Liver (tissue), 8 donors: ENCODE measurements at regions not wholly inside any gene's neighbourhood (a gene's known extent, or its start where the extent isn't known, plus 50 kb on each side); places are given as distances from the start of the nearest gene placed in this dataset.

Experiments used
- DNase-seq: peaks from one replicate; pipeline ENCODE4 v3.0.0-alpha.2; 2017; ENCODE audit warnings: low spot score
- H3K27ac ChIP-seq, 2 donors: one replicate each; pipeline ENCODE4 v1.7.0; 2013; ENCODE audit warnings: inconsistent platforms in 2 of 2, low read length in 2 of 2, control low read depth in 1 of 2, low read depth in 1 of 2, mild to moderate bottlenecking in 1 of 2
- H3K27me3 ChIP-seq, 4 donors: one replicate each; pipeline versions ENCODE4 v1.6.1 to v1.7.0; 2013; ENCODE audit warnings: low read length in 3 of 4, inconsistent platforms in 1 of 4, mild to moderate bottlenecking in 1 of 4, moderate library complexity in 1 of 4; ENCODE audit not compliant: control insufficient read depth in 4 of 4, insufficient read depth in 4 of 4
- H3K36me3 ChIP-seq, 4 donors: one replicate each; pipeline versions ENCODE4 v1.6.1 to v1.7.0; 2013; ENCODE audit warnings: low read length in 3 of 4, mild to moderate bottlenecking in 3 of 4, low read depth in 1 of 4, moderate library complexity in 1 of 4; ENCODE audit not compliant: control insufficient read depth in 4 of 4, insufficient read depth in 3 of 4
- H3K4me1 ChIP-seq, 4 donors: one replicate each; pipeline versions ENCODE4 v1.6.1 to v1.7.0; 2013; ENCODE audit warnings: low read length in 3 of 4, mild to moderate bottlenecking in 3 of 4, moderate library complexity in 1 of 4; ENCODE audit not compliant: control insufficient read depth in 4 of 4, insufficient read depth in 4 of 4
- H3K4me3 ChIP-seq, 3 donors: one replicate each; pipeline versions ENCODE4 v1.6.1 to v1.7.0; 2013; ENCODE audit warnings: low read length in 3 of 3, control low read depth in 1 of 3, low read depth in 1 of 3, mild to moderate bottlenecking in 1 of 3
- H3K9ac ChIP-seq, 2 donors: one replicate each; pipeline ENCODE4 v1.7.0; 2013; ENCODE audit warnings: low read length in 2 of 2, mild to moderate bottlenecking in 2 of 2, moderate library complexity in 2 of 2, control low read depth in 1 of 2, low read depth in 1 of 2
- H3K9me3 ChIP-seq, 4 donors: one replicate each; pipeline versions ENCODE4 v1.6.1 to v1.7.0; 2013; ENCODE audit warnings: low read length in 3 of 4; ENCODE audit not compliant: control insufficient read depth in 4 of 4
- EGR1 ChIP-seq, 2 donors: IDR thresholded peaks; 2 replicates each; pipeline ENCODE4 v1.6.1; 2016 to 2018; ENCODE audit warnings: antibody characterized with exemption in 2 of 2, low read depth in 2 of 2
- FOXA1 ChIP-seq: IDR thresholded peaks from 2 replicates; pipeline ENCODE4 v1.6.1; 2016; ENCODE audit warnings: antibody characterized with exemption
- FOXA2 ChIP-seq: IDR thresholded peaks from 2 replicates; pipeline ENCODE4 v1.6.1; 2016; ENCODE audit warnings: antibody characterized with exemption
- GABPA ChIP-seq, 2 donors: IDR thresholded peaks in 1 of 2; conservative IDR thresholded peaks in 1 of 2; 2 replicates each; pipeline ENCODE4 v1.6.1; 2016; ENCODE audit warnings: antibody characterized with exemption in 2 of 2, mild to moderate bottlenecking in 1 of 2, moderate library complexity in 1 of 2
- HNF4A ChIP-seq, 2 donors: conservative IDR thresholded peaks; 2 replicates each; pipeline ENCODE4 v1.6.1; 2016; ENCODE audit warnings: antibody characterized with exemption in 2 of 2, mild to moderate bottlenecking in 2 of 2
- JUND ChIP-seq, 2 donors: IDR thresholded peaks; 2 replicates each; pipeline ENCODE4 v1.6.1; 2016; ENCODE audit warnings: antibody characterized with exemption in 2 of 2
- NR2F2 ChIP-seq: IDR thresholded peaks from 2 replicates; pipeline ENCODE4 v1.6.1; 2016; ENCODE audit warnings: antibody characterized with exemption
- RAD21 ChIP-seq, 2 donors: IDR thresholded peaks; 2 replicates each; pipeline ENCODE4 v1.6.1; 2016; ENCODE audit warnings: antibody characterized with exemption in 2 of 2, mild to moderate bottlenecking in 2 of 2
- SP1 ChIP-seq: IDR thresholded peaks from 2 replicates; pipeline ENCODE4 v1.6.1; 2018; ENCODE audit warnings: antibody characterized with exemption, mild to moderate bottlenecking
- TAF1 ChIP-seq: conservative IDR thresholded peaks from 2 replicates; pipeline ENCODE4 v1.6.1; 2016; ENCODE audit warnings: antibody characterized with exemption, mild to moderate bottlenecking
- YY1 ChIP-seq: IDR thresholded peaks from 2 replicates; pipeline ENCODE4 v1.6.1; 2016; ENCODE audit warnings: antibody characterized with exemption, mild to moderate bottlenecking
- WGBS: extraction: QIAGEN DNeasy Blood & Tissue Kit; methylation state at CpG from one replicate; pipeline ENCODE4 v1.1.7; 2013; 5-methylcytosine and 5-hydroxymethylcytosine counted together
- TF ChIP-seq, protein P1 (sequence below): IDR thresholded peaks from 2 replicates; pipeline ENCODE4 v1.6.1; 2016; ENCODE audit warnings: antibody characterized with exemption, mild to moderate bottlenecking
- TF ChIP-seq, protein P2 (sequence below): IDR thresholded peaks from 2 replicates; pipeline ENCODE4 v1.6.1; 2016; ENCODE audit warnings: antibody characterized with exemption
- TF ChIP-seq, protein P3 (sequence below): IDR thresholded peaks from 2 replicates; pipeline ENCODE4 v1.6.1; 2016; ENCODE audit warnings: antibody characterized with exemption
- TF ChIP-seq, protein P4 (sequence below): fragments of 150-350 bp; IDR thresholded peaks from 2 replicates; pipeline ENCODE4 v1.5.1; 2017; ENCODE audit warnings: improper control_type of control experiment, low read depth, low read length; ENCODE audit not compliant: missing input control
- TF ChIP-seq, protein P5 (sequence below): IDR thresholded peaks from 2 replicates; pipeline ENCODE4 v1.6.1; 2016; ENCODE audit warnings: antibody characterized with exemption
- donor health status: healthy.
- donor health status: healthy.
- donor health status: healthy.
- donor health status: healthy.
- donor health status: healthy.

DNA sequence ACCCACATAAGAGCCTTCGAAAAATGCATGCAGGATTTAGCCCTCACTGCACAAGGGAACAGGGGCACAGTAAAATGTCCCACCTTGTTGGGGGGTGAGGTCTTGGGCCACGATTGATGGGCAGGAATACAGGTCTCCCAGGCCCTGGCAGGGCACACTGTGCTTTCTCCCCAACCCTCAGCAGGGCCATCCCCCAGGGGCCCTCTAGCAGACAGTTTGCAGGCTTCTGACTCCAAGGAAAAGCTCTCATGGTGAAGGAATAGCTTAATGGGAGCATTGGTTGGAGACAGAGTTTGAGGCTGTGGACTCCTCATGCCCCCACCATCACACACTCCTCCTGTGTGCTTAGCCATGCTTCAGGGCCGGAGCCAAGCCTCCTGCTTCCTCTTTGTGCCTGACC lies 484.6 kb downstream of the ZNF536 start:
- TF ChIP-seq JUND (IDR thresholded peaks at IDR 0.05), result no peak
- TF ChIP-seq, protein P1, sequence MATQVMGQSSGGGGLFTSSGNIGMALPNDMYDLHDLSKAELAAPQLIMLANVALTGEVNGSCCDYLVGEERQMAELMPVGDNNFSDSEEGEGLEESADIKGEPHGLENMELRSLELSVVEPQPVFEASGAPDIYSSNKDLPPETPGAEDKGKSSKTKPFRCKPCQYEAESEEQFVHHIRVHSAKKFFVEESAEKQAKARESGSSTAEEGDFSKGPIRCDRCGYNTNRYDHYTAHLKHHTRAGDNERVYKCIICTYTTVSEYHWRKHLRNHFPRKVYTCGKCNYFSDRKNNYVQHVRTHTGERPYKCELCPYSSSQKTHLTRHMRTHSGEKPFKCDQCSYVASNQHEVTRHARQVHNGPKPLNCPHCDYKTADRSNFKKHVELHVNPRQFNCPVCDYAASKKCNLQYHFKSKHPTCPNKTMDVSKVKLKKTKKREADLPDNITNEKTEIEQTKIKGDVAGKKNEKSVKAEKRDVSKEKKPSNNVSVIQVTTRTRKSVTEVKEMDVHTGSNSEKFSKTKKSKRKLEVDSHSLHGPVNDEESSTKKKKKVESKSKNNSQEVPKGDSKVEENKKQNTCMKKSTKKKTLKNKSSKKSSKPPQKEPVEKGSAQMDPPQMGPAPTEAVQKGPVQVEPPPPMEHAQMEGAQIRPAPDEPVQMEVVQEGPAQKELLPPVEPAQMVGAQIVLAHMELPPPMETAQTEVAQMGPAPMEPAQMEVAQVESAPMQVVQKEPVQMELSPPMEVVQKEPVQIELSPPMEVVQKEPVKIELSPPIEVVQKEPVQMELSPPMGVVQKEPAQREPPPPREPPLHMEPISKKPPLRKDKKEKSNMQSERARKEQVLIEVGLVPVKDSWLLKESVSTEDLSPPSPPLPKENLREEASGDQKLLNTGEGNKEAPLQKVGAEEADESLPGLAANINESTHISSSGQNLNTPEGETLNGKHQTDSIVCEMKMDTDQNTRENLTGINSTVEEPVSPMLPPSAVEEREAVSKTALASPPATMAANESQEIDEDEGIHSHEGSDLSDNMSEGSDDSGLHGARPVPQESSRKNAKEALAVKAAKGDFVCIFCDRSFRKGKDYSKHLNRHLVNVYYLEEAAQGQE, result no peak
- TF ChIP-seq EGR1 (IDR thresholded peaks at IDR 0.05; ENCODE audit: low read depth in 2 of 2), result no peak
- TF ChIP-seq, protein P2, sequence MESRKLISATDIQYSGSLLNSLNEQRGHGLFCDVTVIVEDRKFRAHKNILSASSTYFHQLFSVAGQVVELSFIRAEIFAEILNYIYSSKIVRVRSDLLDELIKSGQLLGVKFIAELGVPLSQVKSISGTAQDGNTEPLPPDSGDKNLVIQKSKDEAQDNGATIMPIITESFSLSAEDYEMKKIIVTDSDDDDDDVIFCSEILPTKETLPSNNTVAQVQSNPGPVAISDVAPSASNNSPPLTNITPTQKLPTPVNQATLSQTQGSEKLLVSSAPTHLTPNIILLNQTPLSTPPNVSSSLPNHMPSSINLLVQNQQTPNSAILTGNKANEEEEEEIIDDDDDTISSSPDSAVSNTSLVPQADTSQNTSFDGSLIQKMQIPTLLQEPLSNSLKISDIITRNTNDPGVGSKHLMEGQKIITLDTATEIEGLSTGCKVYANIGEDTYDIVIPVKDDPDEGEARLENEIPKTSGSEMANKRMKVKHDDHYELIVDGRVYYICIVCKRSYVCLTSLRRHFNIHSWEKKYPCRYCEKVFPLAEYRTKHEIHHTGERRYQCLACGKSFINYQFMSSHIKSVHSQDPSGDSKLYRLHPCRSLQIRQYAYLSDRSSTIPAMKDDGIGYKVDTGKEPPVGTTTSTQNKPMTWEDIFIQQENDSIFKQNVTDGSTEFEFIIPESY, result no peak
- no peak for TF ChIP-seq HNF4A (conservative IDR thresholded peaks at IDR 0.05)
- TF ChIP-seq, protein P3, sequence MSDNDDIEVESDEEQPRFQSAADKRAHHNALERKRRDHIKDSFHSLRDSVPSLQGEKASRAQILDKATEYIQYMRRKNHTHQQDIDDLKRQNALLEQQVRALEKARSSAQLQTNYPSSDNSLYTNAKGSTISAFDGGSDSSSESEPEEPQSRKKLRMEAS, result no peak
- TF ChIP-seq YY1, result no peak
- no peak for TF ChIP-seq TAF1
- TF ChIP-seq, protein P4, sequence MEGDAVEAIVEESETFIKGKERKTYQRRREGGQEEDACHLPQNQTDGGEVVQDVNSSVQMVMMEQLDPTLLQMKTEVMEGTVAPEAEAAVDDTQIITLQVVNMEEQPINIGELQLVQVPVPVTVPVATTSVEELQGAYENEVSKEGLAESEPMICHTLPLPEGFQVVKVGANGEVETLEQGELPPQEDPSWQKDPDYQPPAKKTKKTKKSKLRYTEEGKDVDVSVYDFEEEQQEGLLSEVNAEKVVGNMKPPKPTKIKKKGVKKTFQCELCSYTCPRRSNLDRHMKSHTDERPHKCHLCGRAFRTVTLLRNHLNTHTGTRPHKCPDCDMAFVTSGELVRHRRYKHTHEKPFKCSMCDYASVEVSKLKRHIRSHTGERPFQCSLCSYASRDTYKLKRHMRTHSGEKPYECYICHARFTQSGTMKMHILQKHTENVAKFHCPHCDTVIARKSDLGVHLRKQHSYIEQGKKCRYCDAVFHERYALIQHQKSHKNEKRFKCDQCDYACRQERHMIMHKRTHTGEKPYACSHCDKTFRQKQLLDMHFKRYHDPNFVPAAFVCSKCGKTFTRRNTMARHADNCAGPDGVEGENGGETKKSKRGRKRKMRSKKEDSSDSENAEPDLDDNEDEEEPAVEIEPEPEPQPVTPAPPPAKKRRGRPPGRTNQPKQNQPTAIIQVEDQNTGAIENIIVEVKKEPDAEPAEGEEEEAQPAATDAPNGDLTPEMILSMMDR, result no peak
- TF ChIP-seq FOXA1, result no peak
- TF ChIP-seq, protein P5, sequence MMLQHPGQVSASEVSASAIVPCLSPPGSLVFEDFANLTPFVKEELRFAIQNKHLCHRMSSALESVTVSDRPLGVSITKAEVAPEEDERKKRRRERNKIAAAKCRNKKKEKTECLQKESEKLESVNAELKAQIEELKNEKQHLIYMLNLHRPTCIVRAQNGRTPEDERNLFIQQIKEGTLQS, result no peak
- TF ChIP-seq GABPA (IDR thresholded peaks at IDR 0.05 in 1 of 2, conservative IDR thresholded peaks at IDR 0.05 in 1 of 2), result no peak
- TF ChIP-seq NR2F2, result no peak
- TF ChIP-seq FOXA2, result no peak
- TF ChIP-seq SP1, result no peak
- no peak overlapping the region for H3K9ac ChIP-seq
- no peaks in the 10 kb centered on the region for H3K4me1 ChIP-seq
- peaks cover 0 to 2% (median 0%) of the 10 kb centered on the region in 4 donors for H3K9me3 ChIP-seq
- no peak overlapping the region for H3K27ac ChIP-seq
- no peaks in the 10 kb centered on the region for H3K36me3 ChIP-seq
- DNase-seq, result no peak
- WGBS, result 71% methylated on average over 3 of the region's 3 CpGs
- H3K4me3 ChIP-seq, result no peak overlapping the region
- no peaks in the 10 kb centered on the region for H3K27me3 ChIP-seq

DNA sequence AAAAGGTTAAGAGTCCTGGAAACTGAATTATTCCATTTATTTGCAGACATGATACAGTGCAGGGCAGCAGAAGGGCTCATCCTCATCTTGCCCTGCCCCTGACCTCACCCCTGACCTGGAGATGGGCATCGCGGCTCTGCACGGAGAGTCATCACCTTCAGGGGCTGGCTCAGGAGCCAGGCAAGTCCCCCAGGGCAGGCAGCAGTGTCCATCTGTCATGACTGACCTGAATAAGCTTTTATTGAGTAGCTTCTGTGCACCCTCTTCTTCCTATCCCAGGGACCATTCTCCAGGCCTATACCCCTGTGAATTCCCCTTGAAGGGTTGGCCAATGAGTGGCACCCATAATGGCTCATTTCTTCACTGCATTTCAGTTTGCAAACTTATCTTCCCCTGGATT lies 484.2 kb downstream of the ZNF536 start:
- Histone ChIP-seq H3K4me1 (no peaks in the 10 kb centered on the region), H3K36me3 (no peaks in the 10 kb centered on the region), H3K4me3 (no peak overlapping the region), H3K27ac (no peak overlapping the region), H3K9me3 (peaks cover 0 to 2% (median 0%) of the 10 kb centered on the region in 4 donors), H3K9ac (no peak overlapping the region), H3K27me3 (no peaks in the 10 kb centered on the region)
- 88% methylated on average over 3 of the region's 3 CpGs for WGBS
- DNase-seq, result no peak
- TF ChIP-seq, protein P2, result no peak
- TF ChIP-seq, protein P3, result no peak
- TF ChIP-seq, protein P4, result no peak
- TF ChIP-seq, protein P1, result no peak
- TF ChIP-seq RAD21 (IDR thresholded peaks at IDR 0.05) (no peak), YY1 (no peak)
